Spinal cord (tissue), 9 donors: ENCODE measurements at regions not wholly inside any gene's neighbourhood (a gene's known extent, or its start where the extent isn't known, plus 50 kb on each side); places are given as distances from the start of the nearest gene placed in this dataset.

Experiments
- DNase-seq, 6 donors: peaks; one replicate each; pipeline versions ENCODE4 v3.0.0 to v3.0.0-alpha.2; 2013 to 2015; ENCODE audit warnings: low spot score in 6 of 6, low read depth in 4 of 6
- H3K27ac ChIP-seq: one replicate; pipeline ENCODE4 v1.5.1; 2013; ENCODE audit warnings: low read depth, low read length, control low read depth
- H3K27me3 ChIP-seq: one replicate; pipeline ENCODE4 v1.6.1; 2013; ENCODE audit warnings: low read length; ENCODE audit not compliant: control insufficient read depth, insufficient read depth
- H3K36me3 ChIP-seq: one replicate; pipeline ENCODE4 v1.6.1; 2013; ENCODE audit warnings: low read length; ENCODE audit not compliant: control insufficient read depth, insufficient read depth
- H3K4me1 ChIP-seq: one replicate; pipeline ENCODE4 v1.6.1; 2013; ENCODE audit warnings: low read length; ENCODE audit not compliant: control insufficient read depth, insufficient read depth
- H3K4me3 ChIP-seq: one replicate; pipeline ENCODE4 v1.5.1; 2013; ENCODE audit warnings: low read depth, low read length, control low read depth
- H3K9me3 ChIP-seq: one replicate; pipeline ENCODE4 v1.6.1; 2013; ENCODE audit warnings: low read length; ENCODE audit not compliant: control insufficient read depth, insufficient read depth
- WGBS: methylation state at CpG from one replicate; pipeline ENCODE4 v1.1.5; 2013; ENCODE audit warnings: missing lambda C conversion rate; ENCODE audit not compliant: insufficient coverage; 5-methylcytosine and 5-hydroxymethylcytosine counted together
- donor health status: healthy.

- H3K9me3 ChIP-seq = no peaks in the 10 kb centered on the region
- no peak overlapping the region for H3K4me3 ChIP-seq
- H3K36me3 ChIP-seq = no peaks in the 10 kb centered on the region
- H3K4me1 ChIP-seq = no peaks in the 10 kb centered on the region
- H3K27ac ChIP-seq = no peak overlapping the region
- 100% methylated on average over 2 of the region's 6 CpGs for WGBS
- no peaks in the 10 kb centered on the region for H3K27me3 ChIP-seq
- no peak for DNase-seq
These were observed 258.1 kb downstream of the KLF6 start for GRCh38 chr10:3526727-3527501.

DNA sequence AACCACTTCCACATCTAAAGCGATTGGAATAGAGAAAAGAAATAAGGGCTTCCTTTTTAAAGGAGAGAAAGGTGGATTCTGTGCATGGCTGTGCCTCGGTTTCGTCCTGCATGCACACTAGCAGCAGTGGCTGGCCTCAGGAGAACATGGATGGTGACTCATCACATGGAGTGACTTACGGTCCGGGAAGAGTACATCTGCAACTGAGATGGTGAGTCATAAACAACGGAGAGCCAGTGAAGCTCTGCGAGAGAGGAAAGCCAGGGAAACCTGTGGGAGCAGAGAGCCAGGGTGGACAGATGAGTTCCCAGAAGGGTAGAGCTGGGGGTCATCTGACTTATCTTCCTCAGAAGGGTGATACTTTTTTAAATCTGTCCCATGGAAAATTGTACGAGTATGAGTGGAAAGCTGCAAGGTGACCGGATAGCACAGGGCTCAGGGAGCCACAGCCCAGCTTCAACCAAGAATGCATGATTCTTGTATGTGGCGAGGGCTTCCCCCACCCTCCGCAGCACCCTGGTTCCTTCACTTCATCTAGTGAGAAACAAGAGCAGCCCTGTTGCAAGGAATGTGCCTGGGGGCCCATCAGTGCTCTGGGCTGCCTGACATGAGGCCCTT is 259.1 kb downstream of the KLF6 start:
- Histone ChIP-seq H3K36me3 (no peaks in the 10 kb centered on the region), H3K4me3 (no peak overlapping the region)

GRCh38 chr10:3524086-3524960 is 260.7 kb downstream of the KLF6 start:
- 100% methylated on average over 2 of the region's 7 CpGs for WGBS
- Histone ChIP-seq H3K27ac (no peak overlapping the region), H3K9me3 (no peaks in the 10 kb centered on the region), H3K27me3 (no peaks in the 10 kb centered on the region), H3K4me1 (no peaks in the 10 kb centered on the region), H3K36me3 (no peaks in the 10 kb centered on the region), H3K4me3 (no peak overlapping the region)
- no peak for DNase-seq

More for the DNA sequence above, 259.1 kb downstream of the KLF6 start:
- no peaks in the 10 kb centered on the region for H3K27me3 ChIP-seq
- H3K27ac ChIP-seq = no peak overlapping the region
- WGBS = 93% methylated on average over 9 of the region's 11 CpGs
- no peaks in the 10 kb centered on the region for H3K9me3 ChIP-seq
- no peak for DNase-seq
- no peaks in the 10 kb centered on the region for H3K4me1 ChIP-seq

DNA sequence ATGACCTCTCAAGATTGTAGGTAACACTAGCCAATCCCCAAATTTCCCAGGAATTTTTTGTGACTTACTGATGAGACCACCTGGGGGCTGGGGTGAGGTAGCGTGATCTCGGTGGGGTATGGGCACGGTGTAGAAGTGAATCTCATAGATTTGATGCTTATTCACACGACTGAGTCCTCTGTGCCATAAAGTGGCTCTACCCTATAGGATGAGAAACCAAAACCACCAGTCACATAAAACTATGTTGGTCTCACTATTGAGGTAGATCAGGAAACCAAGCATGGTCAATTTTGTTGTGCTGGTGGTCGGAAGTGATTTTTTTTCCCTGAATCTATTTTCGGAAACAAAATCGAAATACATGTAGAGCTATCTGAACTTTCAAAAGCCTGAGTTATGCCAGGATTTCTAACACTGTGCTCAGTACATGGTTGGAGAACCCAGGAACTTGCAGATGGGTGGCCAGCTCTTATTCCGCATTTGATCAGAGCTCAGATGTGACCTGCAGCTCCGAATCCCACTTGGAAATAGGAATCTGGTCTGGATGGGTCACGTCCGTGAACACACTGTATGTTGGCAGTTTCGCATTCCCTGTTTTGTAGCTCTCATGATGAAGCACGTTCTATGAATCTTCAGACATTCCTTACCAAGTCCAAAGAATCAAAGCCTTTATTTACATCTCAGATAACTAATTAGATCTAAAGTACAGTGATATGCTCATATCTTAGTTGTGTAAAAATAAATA is 261.5 kb downstream of the KLF6 start:
- no peak overlapping the region for H3K4me3 ChIP-seq
- no peak overlapping the region for H3K27ac ChIP-seq
- H3K9me3 ChIP-seq = no peaks in the 10 kb centered on the region
- DNase-seq = no peak
- H3K36me3 ChIP-seq = no peaks in the 10 kb centered on the region
- no peaks in the 10 kb centered on the region for H3K4me1 ChIP-seq
- no peaks in the 10 kb centered on the region for H3K27me3 ChIP-seq
- WGBS = 92% methylated on average over 8 of the region's 13 CpGs

GRCh38 chr10:3516923-3517255 is 268.1 kb downstream of the KLF6 start:
- H3K27me3 ChIP-seq = no peaks in the 10 kb centered on the region
- H3K27ac ChIP-seq = no peak overlapping the region
- 90% methylated on average over 15 of the region's 15 CpGs for whole genome bisulfite sequencing
- no peak for DNase-seq
- no peaks in the 10 kb centered on the region for H3K36me3 ChIP-seq
- H3K4me3 ChIP-seq = no peak overlapping the region
- peaks cover 10% of the 10 kb centered on the region for H3K4me1 ChIP-seq
- H3K9me3 ChIP-seq = no peaks in the 10 kb centered on the region

GRCh38 chr10:3516234-3516922 is 268.6 kb downstream of the KLF6 start:
- WGBS = 62% methylated on average over 8 of the region's 14 CpGs
- Histone ChIP-seq H3K27ac (peak overlapping the region; percentile 3), H3K27me3 (no peaks in the 10 kb centered on the region), H3K4me3 (no peak overlapping the region), H3K9me3 (no peaks in the 10 kb centered on the region), H3K36me3 (no peaks in the 10 kb centered on the region), H3K4me1 (peaks cover 10% of the 10 kb centered on the region)
- DNase-seq = peak in 1 of 6 donors; percentile 71

DNA sequence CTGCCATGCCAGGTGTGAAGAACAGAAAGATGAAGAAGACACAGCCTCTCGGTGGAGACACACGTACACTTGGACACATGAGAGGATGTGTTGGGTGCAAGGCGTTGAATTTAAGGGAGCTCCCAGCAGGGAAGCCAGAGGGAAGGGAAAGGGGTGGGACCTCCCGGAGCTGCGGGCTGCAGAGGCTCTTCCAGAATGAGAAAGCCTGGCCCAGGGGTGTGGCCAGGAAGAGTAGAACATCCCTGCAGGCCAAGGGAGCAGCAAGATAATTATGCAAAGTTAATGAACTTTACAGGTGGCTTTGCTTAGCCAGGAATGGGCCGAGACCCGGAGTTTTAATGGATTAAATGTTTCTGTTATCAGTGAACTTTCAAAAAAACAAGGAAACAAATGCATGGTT is 270.3 kb downstream of the KLF6 start:
- 95% methylated on average over 5 of the region's 7 CpGs for WGBS
- H3K27ac ChIP-seq = no peak overlapping the region
- no peaks in the 10 kb centered on the region for H3K9me3 ChIP-seq

GRCh38 chr10:3512263-3512662 is 272.7 kb downstream of the KLF6 start:
- 83% methylated on average over 6 of the region's 8 CpGs for WGBS
- no peak overlapping the region for H3K27ac ChIP-seq
- H3K9me3 ChIP-seq = no peaks in the 10 kb centered on the region
- no peaks in the 10 kb centered on the region for H3K36me3 ChIP-seq
- peaks cover 10% of the 10 kb centered on the region for H3K4me1 ChIP-seq
- no peak for DNase-seq
- H3K27me3 ChIP-seq = no peaks in the 10 kb centered on the region
- H3K4me3 ChIP-seq = no peak overlapping the region

More for the DNA sequence above, 270.3 kb downstream of the KLF6 start:
- DNase-seq = no peak
- Histone ChIP-seq H3K4me1 (peaks cover 10% of the 10 kb centered on the region), H3K27me3 (no peaks in the 10 kb centered on the region), H3K4me3 (no peak overlapping the region), H3K36me3 (no peaks in the 10 kb centered on the region)

DNA sequence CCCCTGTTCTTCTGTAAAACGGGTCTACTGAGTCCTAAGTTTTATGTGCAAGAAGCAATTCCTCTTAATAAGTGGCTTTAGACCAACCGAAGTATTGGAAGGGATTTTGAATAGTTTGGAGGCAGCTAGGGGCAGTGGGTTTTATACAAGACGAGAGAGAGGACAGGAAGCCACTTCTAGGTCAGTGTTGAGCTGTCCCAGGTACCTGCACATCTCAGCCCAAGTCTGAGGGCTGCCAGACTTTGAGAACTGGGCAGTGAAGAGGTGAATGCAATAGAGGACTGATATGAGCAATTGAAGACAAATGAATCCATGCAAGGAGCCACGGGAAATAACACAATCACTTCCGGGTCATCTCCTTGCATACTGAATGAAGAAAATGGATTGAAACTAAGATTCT is 273.5 kb downstream of the KLF6 start:
- WGBS = 72% methylated on average over 5 of the region's 5 CpGs
- H3K36me3 ChIP-seq = no peaks in the 10 kb centered on the region
- H3K4me1 ChIP-seq = peaks cover 7% of the 10 kb centered on the region
- no peak overlapping the region for H3K27ac ChIP-seq
- H3K4me3 ChIP-seq = no peak overlapping the region
- no peaks in the 10 kb centered on the region for H3K27me3 ChIP-seq
- no peak for DNase-seq
- no peaks in the 10 kb centered on the region for H3K9me3 ChIP-seq
